HG02938 (cell line): ENCODE measurements at regions not wholly inside any gene's neighbourhood (a gene's known extent, or its start where the extent isn't known, plus 50 kb on each side); places are given as distances from the start of the nearest gene placed in this dataset.

ENCODE experiments used
- ATAC-seq: cut with Tn5 transposase; IDR thresholded peaks from one replicate; pipeline ENCODE4 v1.9.1; 2021; ENCODE audit warnings: mild to moderate bottlenecking, moderate library complexity; ENCODE audit not compliant: unreplicated experiment

GRCh38 chr7:17678896-17679295 is 261.4 kb downstream of the SNX13 start:
- no peak for ATAC-seq

- no peak for ATAC-seq
Measured at GRCh38 chr7:17679458-17679857, 260.8 kb downstream of the SNX13 start.

GRCh38 chr7:17680026-17680425 is 260.3 kb downstream of the SNX13 start:
- no peak for ATAC-seq

GRCh38 chr7:17680943-17681351 is 259.3 kb downstream of the SNX13 start:
- ATAC-seq, result no peak

GRCh38 chr7:17681965-17682364 is 258.3 kb downstream of the SNX13 start:
- no peak for ATAC-seq

- no peak for ATAC-seq
Measured at GRCh38 chr7:17682586-17682985, 257.7 kb downstream of the SNX13 start.

GRCh38 chr7:17685141-17685540 is 255.2 kb downstream of the SNX13 start:
- no peak for ATAC-seq

- ATAC-seq, result no peak
Measured at GRCh38 chr7:17687361-17687760, 252.9 kb downstream of the SNX13 start.

GRCh38 chr7:17689361-17689902 is 250.9 kb downstream of the SNX13 start:
- ATAC-seq, result no peak

- ATAC-seq, result peak; percentile 55
Measured at GRCh38 chr7:17690030-17690429, 250.3 kb downstream of the SNX13 start.

GRCh38 chr7:17696422-17696821 is 243.9 kb downstream of the SNX13 start:
- ATAC-seq, result no peak

GRCh38 chr7:17697128-17697881 is 243.0 kb downstream of the SNX13 start:
- ATAC-seq, result no peak

GRCh38 chr7:17699696-17700095 is 240.6 kb downstream of the SNX13 start:
- no peak for ATAC-seq

GRCh38 chr7:17700138-17700537 is 240.2 kb downstream of the SNX13 start:
- no peak for ATAC-seq

- no peak for ATAC-seq
Measured at GRCh38 chr7:17706275-17706674, 234.0 kb downstream of the SNX13 start.

- ATAC-seq, result peak; percentile 73
Measured at GRCh38 chr7:17706734-17707133, 233.6 kb downstream of the SNX13 start.

GRCh38 chr7:17709127-17709526 is 231.2 kb downstream of the SNX13 start:
- ATAC-seq, result no peak

- no peak for ATAC-seq
Measured at GRCh38 chr7:17709599-17709998, 230.7 kb downstream of the SNX13 start.

GRCh38 chr7:17710312-17710711 is 230.0 kb downstream of the SNX13 start:
- no peak for ATAC-seq

GRCh38 chr7:17713584-17713983 is 226.7 kb downstream of the SNX13 start:
- ATAC-seq, result no peak

GRCh38 chr7:17716816-17717215 is 223.5 kb downstream of the SNX13 start:
- ATAC-seq, result no peak

- no peak for ATAC-seq
Measured at GRCh38 chr7:17719998-17720397, 220.3 kb downstream of the SNX13 start.
